ENCODE measurements at regions not wholly inside any gene's neighbourhood (a gene's known extent, or its start where the extent isn't known, plus 50 kb on each side); places are given as distances from the start of the nearest gene placed in this dataset.

- H3K36me3 ChIP-seq (ENCODE audit: control insufficient read depth in 4 of 4, insufficient read depth in 4 of 4, low read length in 4 of 4), result no peaks in the 10 kb centered on the region
- TF ChIP-seq CTCF (IDR thresholded peaks at IDR 0.05; ENCODE audit: control extremely low read depth, extremely low read depth), result no peak
- H3K27ac ChIP-seq (ENCODE audit: low read depth in 1 of 2, low read length in 1 of 2), result no peak overlapping the region
- WGBS, 2 donors, result 47 to 61% methylated on average over 8 of the region's 8 CpGs
- H3K4me1 ChIP-seq (ENCODE audit: control insufficient read depth in 5 of 5, insufficient read depth in 5 of 5, low read length in 5 of 5), result no peaks in the 10 kb centered on the region
- H3K4me3 ChIP-seq, result no peak overlapping the region
- H3K9me3 ChIP-seq (ENCODE audit: control insufficient read depth in 4 of 4, insufficient read depth in 3 of 4, low read length in 3 of 4), result no peaks in the 10 kb centered on the region
- H3K27me3 ChIP-seq (ENCODE audit: control insufficient read depth in 3 of 3, insufficient read depth in 3 of 3, low read length in 2 of 3), result no peaks in the 10 kb centered on the region
- H3K9ac ChIP-seq (ENCODE audit: insufficient read depth in 1 of 2, low read length in 2 of 2), result no peak overlapping the region
- ATAC-seq (ENCODE audit: insufficient read depth, low FRiP score) (no peak), DNase-seq (no peak)
Observed at GRCh38 chr1:98458511-98459485, 202.7 kb upstream of the SNX7 start.

GRCh38 chr1:98457248-98457647 lies 204.3 kb upstream of the SNX7 start:
- H3K4me1 ChIP-seq (ENCODE audit: control insufficient read depth in 5 of 5, insufficient read depth in 5 of 5, low read length in 5 of 5), result peaks cover 0 to 14% (median 0%) of the 10 kb centered on the region in 5 donors
- no peaks in the 10 kb centered on the region for H3K9me3 ChIP-seq (ENCODE audit: control insufficient read depth in 4 of 4, insufficient read depth in 3 of 4, low read length in 3 of 4)
- H3K36me3 ChIP-seq (ENCODE audit: control insufficient read depth in 4 of 4, insufficient read depth in 4 of 4, low read length in 4 of 4), result no peaks in the 10 kb centered on the region
- H3K9ac ChIP-seq (ENCODE audit: insufficient read depth in 1 of 2, low read length in 2 of 2), result no peak overlapping the region
- DNase-seq, result no peak
- no peak for ATAC-seq (ENCODE audit: insufficient read depth, low FRiP score)
- H3K4me3 ChIP-seq, result no peak overlapping the region
- no peak for TF ChIP-seq CTCF (IDR thresholded peaks at IDR 0.05; ENCODE audit: control extremely low read depth, extremely low read depth)
- H3K27me3 ChIP-seq (ENCODE audit: control insufficient read depth in 3 of 3, insufficient read depth in 3 of 3, low read length in 2 of 3), result no peaks in the 10 kb centered on the region
- H3K27ac ChIP-seq (ENCODE audit: low read depth in 1 of 2, low read length in 1 of 2), result no peak overlapping the region
- 82 to 84% methylated on average over 4 of the region's 4 CpGs for WGBS, 2 donors

- DNase-seq, result no peak
- H3K4me1 ChIP-seq (ENCODE audit: control insufficient read depth in 5 of 5, insufficient read depth in 5 of 5, low read length in 5 of 5), result peaks cover 0 to 20% (median 0%) of the 10 kb centered on the region in 5 donors
- 80 to 88% methylated on average over 4 of the region's 4 CpGs for WGBS, 2 donors
- H3K36me3 ChIP-seq (ENCODE audit: control insufficient read depth in 4 of 4, insufficient read depth in 4 of 4, low read length in 4 of 4), result no peaks in the 10 kb centered on the region
- H3K27me3 ChIP-seq (ENCODE audit: control insufficient read depth in 3 of 3, insufficient read depth in 3 of 3, low read length in 2 of 3), result no peaks in the 10 kb centered on the region
- no peak overlapping the region for H3K4me3 ChIP-seq
- no peaks in the 10 kb centered on the region for H3K9me3 ChIP-seq (ENCODE audit: control insufficient read depth in 4 of 4, insufficient read depth in 3 of 4, low read length in 3 of 4)
- no peak for TF ChIP-seq CTCF (IDR thresholded peaks at IDR 0.05; ENCODE audit: control extremely low read depth, extremely low read depth)
- no peak for ATAC-seq (ENCODE audit: insufficient read depth, low FRiP score)
- no peak overlapping the region for H3K9ac ChIP-seq (ENCODE audit: insufficient read depth in 1 of 2, low read length in 2 of 2)
- H3K27ac ChIP-seq (ENCODE audit: low read depth in 1 of 2, low read length in 1 of 2), result no peak overlapping the region
Observed at GRCh38 chr1:98454666-98455065, 206.9 kb upstream of the SNX7 start.
